AG10803 (cell line): ENCODE measurements at regions not wholly inside any gene's neighbourhood (a gene's known extent, or its start where the extent isn't known, plus 50 kb on each side); places are given as distances from the start of the nearest gene placed in this dataset.

ENCODE experiments used
- DNase-seq: peaks from one replicate; pipeline ENCODE4 v3.0.0; 2010; ENCODE audit warnings: low read depth
- H3K4me3 ChIP-seq: 2 replicates; pipeline ENCODE4 v1.5.1; 2011; ENCODE audit warnings: mild to moderate bottlenecking, low read length, control low read depth
- CTCF ChIP-seq: conservative IDR thresholded peaks from 2 replicates; pipeline ENCODE4 v1.5.1; 2011; ENCODE audit warnings: mild to moderate bottlenecking, low read length, control low read depth, inconsistent platforms

- no peak overlapping the region for H3K4me3 ChIP-seq
- no peak for TF ChIP-seq CTCF
- DNase-seq, result peak; percentile 60
These were observed 797.2 kb upstream of the ADAMTS5 start for GRCh38 chr21:27764056-27764455.

- no peak for TF ChIP-seq CTCF
- DNase-seq, result no peak
- H3K4me3 ChIP-seq, result no peak overlapping the region
These were observed 794.7 kb upstream of the ADAMTS5 start for GRCh38 chr21:27761623-27762022.

- no peak overlapping the region for H3K4me3 ChIP-seq
- TF ChIP-seq CTCF, result peak; percentile 19; the same call in 1 of the 2 replicates
- DNase-seq, result no peak
These were observed 792.9 kb upstream of the ADAMTS5 start for GRCh38 chr21:27759820-27760219.

GRCh38 chr21:27759091-27759659, 792.3 kb upstream of the ADAMTS5 start:
- peak; percentile 8 for DNase-seq
- no peak overlapping the region for H3K4me3 ChIP-seq
- TF ChIP-seq CTCF, result peak; percentile 45

DNA sequence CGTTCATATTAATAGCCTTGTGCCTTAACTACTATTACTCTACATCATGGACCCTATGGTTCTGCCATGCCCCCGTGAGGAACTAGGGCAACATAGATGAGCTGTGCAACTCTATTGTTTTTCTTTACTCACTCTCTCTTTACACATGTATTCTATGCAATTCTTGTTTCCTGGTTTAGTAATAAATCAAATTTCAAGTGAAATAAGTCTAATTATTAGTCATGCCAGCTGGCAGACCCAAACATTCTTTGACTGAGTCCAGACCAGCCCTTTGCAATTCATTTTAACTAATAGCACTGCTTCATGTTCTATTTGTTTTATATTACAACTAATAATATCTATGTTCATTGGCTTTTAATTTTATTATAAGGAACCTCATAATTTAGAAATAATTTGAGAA, 789.3 kb upstream of the ADAMTS5 start:
- no peak for TF ChIP-seq CTCF
- H3K4me3 ChIP-seq, result no peak overlapping the region
- DNase-seq, result no peak

DNA sequence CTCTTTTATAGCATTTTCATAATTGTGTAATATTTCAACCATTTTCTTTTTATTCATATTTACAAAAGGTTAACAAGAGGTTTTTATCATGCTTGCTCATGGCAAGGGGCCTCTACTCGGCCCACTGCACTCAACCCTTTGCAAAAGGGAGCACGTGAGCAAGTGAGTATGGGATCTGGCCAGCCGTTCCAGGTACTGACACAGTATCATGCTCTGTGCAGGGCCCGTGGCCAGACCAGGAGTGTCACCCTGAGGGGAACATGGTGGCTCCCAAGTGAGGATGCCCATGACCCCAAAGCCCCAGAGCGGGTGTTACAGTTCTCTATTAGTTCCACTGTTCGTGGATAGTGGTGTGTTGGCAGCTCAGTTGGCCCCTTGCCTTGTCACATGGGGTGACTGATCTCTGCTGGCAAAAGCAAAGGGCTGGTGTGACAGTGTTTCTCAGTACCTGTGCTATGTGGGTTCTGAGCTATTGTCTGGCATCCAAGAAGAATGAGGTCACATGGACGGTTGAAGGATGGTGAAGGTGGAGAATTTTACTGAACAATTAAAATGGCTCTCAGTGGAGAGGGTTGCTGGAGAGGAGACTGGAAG, 777.2 kb upstream of the ADAMTS5 start:
- H3K4me3 ChIP-seq, result no peak overlapping the region
- TF ChIP-seq CTCF, result no peak
- DNase-seq, result no peak

GRCh38 chr21:27741736-27742135, 774.8 kb upstream of the ADAMTS5 start:
- H3K4me3 ChIP-seq, result no peak overlapping the region
- no peak for TF ChIP-seq CTCF
- peak; percentile 55 for DNase-seq
